ENCODE measurements at regions not wholly inside any gene's neighbourhood (a gene's known extent, or its start where the extent isn't known, plus 50 kb on each side); places are given as distances from the start of the nearest gene placed in this dataset.

DNA sequence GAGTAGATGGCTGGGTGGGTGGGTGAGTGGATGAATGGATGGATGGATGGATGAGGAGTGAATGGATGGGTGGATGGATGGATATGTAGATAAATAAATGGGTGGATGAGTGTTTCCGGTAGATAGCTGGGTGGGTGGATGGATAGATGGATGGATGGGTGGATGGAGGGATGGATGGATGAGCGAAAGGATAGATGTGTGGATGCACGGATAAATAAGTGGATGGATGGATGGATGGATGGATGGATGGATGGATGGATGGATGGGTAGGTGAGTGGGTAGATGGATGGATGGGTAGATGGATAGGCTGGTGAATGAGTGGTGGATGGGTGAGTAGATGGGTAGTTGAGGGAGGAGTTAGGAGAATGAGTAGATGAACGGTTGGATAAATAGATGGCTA lies 349.3 kb downstream of the MN1 start:
- Histone ChIP-seq H2BK120ac (replicated peaks; ENCODE audit: low read depth, low read length) (no peak overlapping the region), H3K27ac (ENCODE audit: low read depth, low read length) (no peak overlapping the region), H3K23me2 (ENCODE audit: low read depth, low read length) (peaks cover 7% of the 10 kb centered on the region; the same call in 1 of the 2 replicates), H3K4ac (replicated peaks; ENCODE audit: insufficient read length, low read depth, low read length) (no peak overlapping the region), H2BK12ac (ENCODE audit: low read depth, low read length) (no peak overlapping the region), H2BK20ac (ENCODE audit: low read length) (no peak overlapping the region), H4K91ac (replicated peaks; ENCODE audit: insufficient read length, low read length) (no peak overlapping the region), H2BK15ac (ENCODE audit: low read length) (no peak overlapping the region), H2AK5ac (ENCODE audit: low read depth, low read length) (no peak overlapping the region), H3K4me2 (ENCODE audit: insufficient read depth in 1 of 2, low read depth in 2 of 2, low read length in 2 of 2) (no peak overlapping the region), H3K4me3 (ENCODE audit: extremely low read depth in 1 of 4, insufficient read depth in 2 of 4, low read depth in 3 of 4, low read length in 4 of 4) (no peak overlapping the region), H3K79me2 (ENCODE audit: control insufficient read depth in 1 of 2, insufficient read depth in 2 of 2, low read length in 2 of 2) (no peaks in the 10 kb centered on the region), H3K27me3 (replicated peaks in 1 of 4; ENCODE audit: control insufficient read depth in 3 of 4, extremely low read depth in 1 of 4, insufficient read depth in 3 of 4, low read length in 3 of 4) (no peaks in the 10 kb centered on the region), H3K14ac (ENCODE audit: insufficient read length) (no peak overlapping the region), H3K9me3 (ENCODE audit: insufficient read depth in 2 of 2, low read depth in 1 of 2, low read length in 1 of 2) (0 out of 4 replicates have a peak, but pooled peaks cover 0 to 2% of the 10 kb centered on the region in 2 experiments), H3K36me3 (ENCODE audit: control insufficient read depth in 2 of 4, insufficient read depth in 4 of 4, low read length in 3 of 4) (no peaks in the 10 kb centered on the region), H3K23ac (ENCODE audit: insufficient read length) (no peak overlapping the region), H4K20me1 (replicated peaks in 1 of 2; ENCODE audit: control insufficient read depth in 1 of 2, insufficient read depth in 2 of 2, low read length in 2 of 2) (no peaks in the 10 kb centered on the region), H3K4me1 (replicated peaks in 1 of 4; ENCODE audit: control insufficient read depth in 3 of 4, insufficient read depth in 4 of 4, low read length in 3 of 4) (peaks cover 5 to 14% (median 9%) of the 10 kb centered on the region in 4 experiments), H2AFZ (ENCODE audit: low read length) (no peak overlapping the region), H3K56ac (replicated peaks; ENCODE audit: insufficient read length, low read depth, low read length) (peak overlapping the region; percentile 79), H4K8ac (ENCODE audit: extremely low read depth, insufficient read depth, low read length) (no peak overlapping the region), H2BK5ac (ENCODE audit: low read depth, low read length) (no peak overlapping the region), H3K9ac (replicated peaks in 1 of 4; ENCODE audit: extremely low read depth in 1 of 4, low read depth in 3 of 4, low read length in 3 of 4) (no peak overlapping the region), H3K18ac (ENCODE audit: extremely low read depth, low read length) (no peak overlapping the region), H4K5ac (ENCODE audit: insufficient read length, low read depth, low read length) (no peak overlapping the region), H3K79me1 (ENCODE audit: low read depth, low read length) (no peaks in the 10 kb centered on the region)
- DNase-seq (ENCODE audit: low read depth in 1 of 2, low spot score in 2 of 2) (no peak), FAIRE-seq (no peak)
- POLR2A ChIA-PET (ENCODE audit: partially characterized antibody): no interaction called here
- TF ChIP-seq BRCA1 (IDR thresholded peaks at IDR 0.05; ENCODE audit: low read depth, low read length) (no peak), CTBP2 (IDR thresholded peaks at IDR 0.05; ENCODE audit: borderline replicate concordance, insufficient read depth, insufficient read length, low read length) (no peak), TEAD4 (IDR thresholded peaks at IDR 0.05; ENCODE audit: low read depth, low read length) (no peak), TBP (IDR thresholded peaks at IDR 0.05; ENCODE audit: low read depth, low read length) (no peak), ATF2 (IDR thresholded peaks at IDR 0.05; ENCODE audit: low read length) (no peak), RBBP5 (IDR thresholded peaks at IDR 0.05; ENCODE audit: borderline replicate concordance, low read depth, low read length) (no peak)
- CTCF ChIA-PET (ENCODE audit: partially characterized antibody): no interaction called here
- 88 to 100% methylated on average over 4 of the region's 4 CpGs for WGBS, 2 experiments (ENCODE audit: extremely low coverage in 1 of 2, insufficient coverage in 1 of 2, insufficient read length in 1 of 2, insufficient replicate concordance in 2 of 2, low coverage in 1 of 2, low lambda C conversion rate in 2 of 2, missing lambda C conversion rate in 1 of 2)

All from H1 (cell line).